ENCODE measurements at regions not wholly inside any gene's neighbourhood (a gene's known extent, or its start where the extent isn't known, plus 50 kb on each side); places are given as distances from the start of the nearest gene placed in this dataset.

GRCh38 chr1:221067721-221068120 lies 188.5 kb downstream of the HLX start:
- DNase-seq (ENCODE audit: low spot score): no peak
- no peak for TF ChIP-seq CTCF (IDR thresholded peaks at IDR 0.05)
- no peaks in the 10 kb centered on the region for H3K4me1 ChIP-seq
- no peak overlapping the region for H3K27ac ChIP-seq
- H3K27me3 ChIP-seq: no peaks in the 10 kb centered on the region
- H3K4me3 ChIP-seq: no peak overlapping the region
- H3K36me3 ChIP-seq: no peaks in the 10 kb centered on the region
- H3K9me3 ChIP-seq: no peaks in the 10 kb centered on the region

- H3K36me3 ChIP-seq: no peaks in the 10 kb centered on the region
- no peak overlapping the region for H3K4me3 ChIP-seq
- H3K4me1 ChIP-seq: no peaks in the 10 kb centered on the region
- DNase-seq (ENCODE audit: low spot score): no peak
- H3K27ac ChIP-seq: no peak overlapping the region
- no peak for TF ChIP-seq CTCF (IDR thresholded peaks at IDR 0.05)
- no peaks in the 10 kb centered on the region for H3K9me3 ChIP-seq
- no peaks in the 10 kb centered on the region for H3K27me3 ChIP-seq
These were observed 190.1 kb downstream of the HLX start for GRCh38 chr1:221069178-221069903.

- Histone ChIP-seq H3K9me3 (no peaks in the 10 kb centered on the region), H3K4me1 (no peaks in the 10 kb centered on the region), H3K27ac (no peak overlapping the region), H3K27me3 (no peaks in the 10 kb centered on the region), H3K4me3 (no peak overlapping the region), H3K36me3 (no peaks in the 10 kb centered on the region)
- no peak for TF ChIP-seq CTCF (IDR thresholded peaks at IDR 0.05)
- DNase-seq (ENCODE audit: low spot score): no peak
These were observed 190.7 kb downstream of the HLX start for GRCh38 chr1:221069986-221070385.

GRCh38 chr1:221071777-221072176 lies 192.5 kb downstream of the HLX start:
- Histone ChIP-seq H3K27ac (no peak overlapping the region), H3K4me1 (no peaks in the 10 kb centered on the region)
- TF ChIP-seq CTCF (IDR thresholded peaks at IDR 0.05): no peak

GRCh38 chr1:221072214-221072613 lies 193.0 kb downstream of the HLX start:
- H3K9me3 ChIP-seq: no peaks in the 10 kb centered on the region
- no peak overlapping the region for H3K4me3 ChIP-seq
- no peak for DNase-seq (ENCODE audit: low spot score)
- no peak overlapping the region for H3K27ac ChIP-seq
- H3K4me1 ChIP-seq: no peaks in the 10 kb centered on the region
- no peaks in the 10 kb centered on the region for H3K36me3 ChIP-seq
- H3K27me3 ChIP-seq: no peaks in the 10 kb centered on the region
- no peak for TF ChIP-seq CTCF (IDR thresholded peaks at IDR 0.05)

More at GRCh38 chr1:221071777-221072176, 192.5 kb downstream of the HLX start:
- no peaks in the 10 kb centered on the region for H3K36me3 ChIP-seq
- no peak for DNase-seq (ENCODE audit: low spot score)
- H3K4me3 ChIP-seq: no peak overlapping the region
- no peaks in the 10 kb centered on the region for H3K27me3 ChIP-seq
- no peaks in the 10 kb centered on the region for H3K9me3 ChIP-seq

GRCh38 chr1:221074332-221074731 lies 195.1 kb downstream of the HLX start:
- no peak for DNase-seq (ENCODE audit: low spot score)
- no peaks in the 10 kb centered on the region for H3K9me3 ChIP-seq
- H3K36me3 ChIP-seq: no peaks in the 10 kb centered on the region
- no peaks in the 10 kb centered on the region for H3K27me3 ChIP-seq
- no peak for TF ChIP-seq CTCF (IDR thresholded peaks at IDR 0.05)
- H3K4me1 ChIP-seq: no peaks in the 10 kb centered on the region
- H3K27ac ChIP-seq: no peak overlapping the region
- H3K4me3 ChIP-seq: no peak overlapping the region
